ENCODE measurements at regions not wholly inside any gene's neighbourhood (a gene's known extent, or its start where the extent isn't known, plus 50 kb on each side); places are given as distances from the start of the nearest gene placed in this dataset.
A peak's percentile ranks its signal among the peaks of the same experiment; 100 is the strongest.

- DNase-seq: no peak
These were observed 66.1 kb upstream of the THY1 start for GRCh38 chr11:119489087-119489486.

- no peak for DNase-seq
These were observed 65.5 kb upstream of the THY1 start for GRCh38 chr11:119488256-119488995.

GRCh38 chr11:119486691-119487259, 63.8 kb upstream of the THY1 start:
- no peak for DNase-seq

GRCh38 chr11:119486016-119486415, 63.0 kb upstream of the THY1 start:
- no peak for DNase-seq

- no peak for DNase-seq
These were observed 62.0 kb upstream of the THY1 start for GRCh38 chr11:119484741-119485605.

- DNase-seq: no peak
These were observed 61.0 kb upstream of the THY1 start for GRCh38 chr11:119483881-119484371.

- DNase-seq: no peak
These were observed 60.4 kb upstream of the THY1 start for GRCh38 chr11:119483341-119483880.

- DNase-seq: no peak
These were observed 59.6 kb upstream of the THY1 start for GRCh38 chr11:119482521-119483011.

- no peak for DNase-seq
These were observed 58.9 kb upstream of the THY1 start for GRCh38 chr11:119481667-119482400.

GRCh38 chr11:119481021-119481666, 58.2 kb upstream of the THY1 start:
- DNase-seq: peak; percentile 41 to 67

- DNase-seq: no peak
These were observed 57.5 kb upstream of the THY1 start for GRCh38 chr11:119480380-119481020.

- DNase-seq: no peak
These were observed 56.8 kb upstream of the THY1 start for GRCh38 chr11:119479685-119480275.

GRCh38 chr11:119478711-119479285, 55.8 kb upstream of the THY1 start:
- DNase-seq: no peak

GRCh38 chr11:119476666-119477331, 53.8 kb upstream of the THY1 start:
- DNase-seq: no peak

- no peak for DNase-seq
These were observed 53.1 kb upstream of the THY1 start for GRCh38 chr11:119476038-119476437.

- peak; percentile 15 to 35 for DNase-seq
These were observed 52.0 kb upstream of the THY1 start for GRCh38 chr11:119474682-119475596.

GRCh38 chr11:119473901-119474681, 51.1 kb upstream of the THY1 start:
- no peak for DNase-seq

GRCh38 chr11:119473226-119473625, 50.3 kb upstream of the THY1 start:
- no peak for DNase-seq

Data from stimulated activated CD4-positive, alpha-beta T cell treated with anti-CD3 and anti-CD28 coated beads, Interleukin-4, amount 100 ng/mL, for 4 hours (primary cell).